NCI-H1048 (cell line): ENCODE measurements at regions not wholly inside any gene's neighbourhood (a gene's known extent, or its start where the extent isn't known, plus 50 kb on each side); places are given as distances from the start of the nearest gene placed in this dataset.

Source experiments
- DNase-seq: peaks from one replicate; lab custom pipeline; 2025; lab: John Stamatoyannopoulos, UW

- no peak for DNase-seq
These were observed 122.7 kb upstream of the SESN3 start for GRCh38 chr11:95353706-95354105.

- DNase-seq: no peak
These were observed 121.8 kb upstream of the SESN3 start for GRCh38 chr11:95352733-95353346.

- DNase-seq: no peak
These were observed 118.4 kb upstream of the SESN3 start for GRCh38 chr11:95349345-95349942.

- no peak for DNase-seq
These were observed 115.3 kb upstream of the SESN3 start for GRCh38 chr11:95346265-95346664.

DNA sequence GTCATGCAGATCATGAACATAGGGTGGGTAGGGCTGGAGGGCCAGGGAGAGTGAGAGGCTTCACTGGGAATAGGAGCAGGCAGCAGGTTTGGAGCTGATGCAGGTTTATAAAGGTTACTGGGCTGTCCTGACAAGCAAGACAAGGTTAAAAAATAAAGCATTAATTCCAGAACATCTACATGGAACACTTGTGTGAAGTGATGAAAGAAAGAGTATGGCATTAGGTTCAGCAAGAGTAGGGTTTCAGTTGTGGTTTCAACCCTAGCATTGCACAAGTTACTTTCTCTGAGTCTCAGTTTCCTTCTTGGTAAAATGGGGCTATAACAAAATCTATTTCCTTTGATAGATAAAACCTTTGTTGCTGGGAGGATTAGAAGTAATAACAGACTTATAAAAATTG, 114.6 kb upstream of the SESN3 start:
- DNase-seq: no peak

DNA sequence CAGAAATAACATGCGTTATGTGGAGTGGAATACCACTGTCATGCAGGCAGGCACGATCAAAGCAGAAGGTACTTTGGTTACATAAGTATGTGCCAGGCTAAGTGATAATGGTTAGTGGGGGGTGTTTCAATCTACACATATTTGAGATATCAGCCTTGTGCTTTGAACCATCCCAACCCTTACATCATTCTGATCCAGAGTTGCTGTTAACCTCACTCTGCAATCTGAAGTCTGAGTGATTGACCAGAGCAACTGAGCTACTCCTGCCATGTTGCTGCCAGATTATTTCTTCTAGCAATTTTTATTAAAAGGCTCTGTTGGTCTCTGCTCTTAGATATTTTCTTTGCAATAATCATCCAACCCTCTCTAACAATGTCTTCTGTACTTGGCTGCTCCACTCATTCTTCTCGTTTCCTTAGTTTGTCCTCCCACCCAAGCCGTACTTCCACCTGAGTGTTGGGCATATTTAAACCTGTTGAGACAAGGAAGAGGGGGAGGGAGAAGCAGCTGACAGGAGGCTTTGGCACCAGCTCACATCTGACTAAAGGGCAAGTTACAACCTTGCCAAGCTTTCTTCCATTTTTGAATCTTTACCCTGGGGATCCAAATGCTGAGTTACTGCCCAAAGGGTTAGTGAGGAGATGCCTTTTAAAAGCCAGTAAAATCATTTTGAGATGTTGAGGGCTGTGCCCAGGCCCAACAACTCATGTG, 114.1 kb upstream of the SESN3 start:
- no peak for DNase-seq

GRCh38 chr11:95341221-95341620, 110.2 kb upstream of the SESN3 start:
- no peak for DNase-seq

DNA sequence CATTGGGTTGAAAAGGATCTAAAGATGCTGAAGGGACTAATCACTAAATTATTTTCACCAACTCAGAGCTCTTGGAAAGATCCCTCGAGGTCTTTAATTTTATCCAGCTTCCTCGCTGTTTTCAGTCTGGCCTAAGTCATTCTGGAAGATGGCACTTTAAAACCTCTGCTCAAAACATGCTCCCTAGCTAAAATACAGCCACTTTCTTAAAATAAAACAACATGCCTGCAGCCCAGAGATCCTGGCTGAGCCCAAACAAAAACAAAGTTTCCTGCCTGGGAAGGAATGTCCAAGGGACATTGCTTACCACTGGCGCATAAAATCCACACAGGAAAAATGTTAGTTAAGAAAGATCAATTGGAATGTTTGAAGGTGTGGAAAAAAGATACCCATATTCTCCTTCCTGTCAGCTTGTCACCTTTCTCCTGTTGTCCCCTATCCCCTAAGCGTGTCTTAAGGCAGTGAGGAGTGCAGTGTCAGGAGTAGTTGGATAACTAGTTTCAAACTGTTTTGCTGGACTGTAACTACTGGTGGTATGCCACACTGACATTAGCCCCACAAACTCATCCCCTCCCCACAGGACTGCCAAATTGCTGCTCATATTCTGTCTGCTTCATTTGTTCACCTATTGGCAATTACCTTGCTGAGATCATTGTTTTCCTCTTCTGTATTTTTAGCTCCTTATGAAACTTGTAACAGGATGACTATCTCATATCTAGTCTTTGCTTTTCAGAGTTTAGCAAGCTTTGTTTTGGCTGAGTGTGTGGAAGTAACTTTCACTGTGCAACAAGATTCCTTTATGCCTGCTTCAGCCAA, 108.3 kb upstream of the SESN3 start:
- no peak for DNase-seq

GRCh38 chr11:95338430-95338991, 107.5 kb upstream of the SESN3 start:
- no peak for DNase-seq

- DNase-seq: no peak
These were observed 107.0 kb upstream of the SESN3 start for GRCh38 chr11:95337972-95338429.

- DNase-seq: no peak
These were observed 106.4 kb upstream of the SESN3 start for GRCh38 chr11:95337175-95337957.

DNA sequence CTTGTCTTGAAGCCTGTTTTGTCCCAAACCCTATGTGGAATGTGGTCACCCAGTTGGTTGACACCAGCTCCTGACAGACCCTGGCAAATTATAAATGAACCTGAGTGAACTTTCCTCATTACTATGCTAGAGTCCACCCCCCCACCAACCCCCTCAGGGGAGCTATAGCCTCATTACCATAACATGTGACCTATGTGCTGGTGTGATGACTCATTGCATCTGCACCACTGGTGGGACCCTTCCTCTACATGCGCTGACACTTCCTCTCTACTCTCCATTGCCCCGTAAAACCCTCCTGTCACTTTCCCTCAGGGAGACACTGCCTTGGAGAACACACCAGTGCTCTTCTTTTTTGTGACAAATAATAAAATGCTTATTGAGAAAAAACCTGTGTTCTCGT, 105.0 kb upstream of the SESN3 start:
- DNase-seq: no peak

- no peak for DNase-seq
These were observed 100.2 kb upstream of the SESN3 start for GRCh38 chr11:95331161-95331560.

DNA sequence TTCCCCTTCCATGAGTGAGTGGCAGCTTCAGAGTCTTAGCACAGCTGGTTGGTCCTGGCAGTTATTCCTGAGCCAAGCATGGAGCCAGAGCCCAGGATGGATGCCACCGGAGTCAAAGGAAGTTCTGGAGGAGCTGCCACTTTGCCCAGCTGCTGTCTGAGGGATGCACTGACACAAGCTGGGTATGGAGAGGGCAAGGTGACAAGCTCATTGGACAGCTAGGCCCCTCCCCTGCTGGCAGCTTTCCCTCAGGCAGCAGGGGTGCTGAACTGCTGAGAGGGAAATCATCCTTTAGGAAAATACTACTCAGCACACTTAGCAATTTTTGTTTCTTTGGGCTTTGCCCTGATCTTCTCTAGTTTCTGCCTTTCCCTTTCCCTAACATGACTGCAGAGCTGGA, 99.3 kb upstream of the SESN3 start:
- no peak for DNase-seq

DNA sequence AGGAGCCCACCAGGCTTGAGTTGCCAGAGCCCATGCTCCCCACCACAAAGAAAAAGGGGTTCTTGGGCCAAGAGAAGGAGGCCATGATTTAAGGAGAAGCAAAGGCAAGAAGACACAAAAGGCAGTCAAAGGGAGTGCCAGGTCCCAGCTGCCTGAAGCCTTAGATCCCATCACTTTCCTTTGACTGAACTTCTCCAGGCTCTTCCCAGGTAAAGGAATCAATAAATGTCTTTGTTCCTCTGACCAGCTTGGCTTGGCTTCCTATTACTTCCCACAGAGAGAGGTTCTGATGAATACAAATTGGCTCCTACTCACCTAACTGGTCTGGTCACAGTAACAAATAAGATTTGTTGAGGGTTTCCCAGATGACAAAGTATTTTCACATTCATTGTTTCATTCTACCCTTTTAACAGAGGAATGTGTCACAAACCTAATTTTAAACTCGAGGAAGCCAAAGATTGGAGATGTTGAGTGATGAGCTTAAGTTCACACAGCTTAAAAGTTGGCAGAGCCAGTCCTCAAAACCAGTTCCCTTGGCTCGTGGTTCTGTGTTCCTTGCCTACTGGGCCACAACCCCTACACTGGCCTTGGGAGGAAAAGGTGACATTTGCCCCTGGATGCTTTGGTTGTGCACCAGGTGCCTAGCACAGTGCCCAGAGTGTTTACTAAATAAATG, 96.4 kb upstream of the SESN3 start:
- no peak for DNase-seq

DNA sequence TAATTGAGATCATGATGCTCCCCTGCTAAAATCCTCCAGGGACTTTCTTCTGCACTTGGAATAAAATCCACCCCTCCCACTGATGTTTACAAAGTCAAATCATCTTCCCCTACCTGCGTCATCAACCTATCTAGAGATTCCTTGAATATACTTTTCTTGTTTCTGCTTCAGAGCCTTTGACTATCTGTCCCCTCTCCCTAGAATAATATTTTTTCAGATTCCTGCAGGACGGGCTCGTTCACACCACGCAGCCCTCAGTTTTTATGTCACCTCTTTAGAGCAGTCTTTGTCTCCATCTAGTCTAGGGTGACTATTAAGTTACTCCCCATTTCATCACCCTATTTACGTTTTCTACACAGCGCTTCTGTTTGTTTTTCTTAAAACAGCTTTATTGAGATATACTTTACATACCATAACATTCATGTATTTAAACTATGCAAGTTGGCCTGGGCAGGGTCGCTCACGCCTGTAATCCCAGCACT, 94.8 kb upstream of the SESN3 start:
- DNase-seq: no peak

DNA sequence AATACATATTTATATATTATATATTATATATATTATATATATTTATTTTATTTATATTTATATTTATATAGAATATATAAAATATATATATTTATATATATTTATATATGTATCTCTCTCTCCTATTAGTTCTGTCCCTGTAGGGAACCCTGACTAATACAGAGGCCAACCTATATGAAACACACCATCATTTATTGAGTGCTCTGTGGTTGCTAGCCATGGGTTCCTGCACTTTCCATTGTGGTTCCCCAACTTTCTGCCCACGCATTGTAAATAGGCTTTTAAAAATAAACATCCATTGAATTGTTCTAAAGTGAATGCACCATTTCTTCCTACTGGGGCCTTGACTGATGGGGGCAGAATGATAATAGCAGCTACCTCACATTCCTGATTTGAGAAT, 93.8 kb upstream of the SESN3 start:
- DNase-seq: no peak

- no peak for DNase-seq
These were observed 91.5 kb upstream of the SESN3 start for GRCh38 chr11:95322539-95322938.

DNA sequence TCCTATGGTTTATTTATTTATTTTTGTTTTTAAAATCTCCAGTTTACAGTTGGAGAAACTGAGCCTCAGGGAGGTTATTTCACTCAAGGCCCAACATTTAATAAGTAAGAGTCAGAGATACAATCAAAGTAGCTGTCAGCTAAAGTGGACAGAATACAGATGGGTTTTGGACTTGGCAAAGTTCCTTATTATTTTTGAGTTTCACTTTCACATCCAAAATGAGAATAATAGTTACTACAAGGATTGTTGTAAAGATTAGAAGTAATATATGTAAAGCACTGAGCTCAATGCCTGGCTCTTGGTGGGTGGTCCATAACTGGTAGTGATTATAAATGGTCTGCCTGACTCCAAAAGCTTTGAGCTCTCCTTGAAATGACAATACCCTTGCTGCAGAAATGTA, 87.5 kb upstream of the SESN3 start:
- no peak for DNase-seq

GRCh38 chr11:95308512-95309035, 77.6 kb upstream of the SESN3 start:
- DNase-seq: no peak

GRCh38 chr11:95307286-95307685, 76.3 kb upstream of the SESN3 start:
- no peak for DNase-seq
